Thyroid gland (tissue), 4 donors: ENCODE measurements at regions not wholly inside any gene's neighbourhood (a gene's known extent, or its start where the extent isn't known, plus 50 kb on each side); places are given as distances from the start of the nearest gene placed in this dataset.

Experiments used
- POLR2A ChIP-seq, 2 donors: fragments of 450-650 bp; IDR thresholded peaks; one replicate each; pipeline ENCODE4 v1.6.1; 2017; ENCODE audit warnings: antibody characterized with exemption in 2 of 2, mild to moderate bottlenecking in 2 of 2, moderate library complexity in 1 of 2
- TF ChIP-seq, protein P1 (sequence below), 6 experiments: fragments of 200-600 bp in 3 of 6; fragments of 450-650 bp in 3 of 6; sonication (generic) in 3 of 6; IDR thresholded peaks; one replicate each; pipeline ENCODE4 v1.5.1; 2016 to 2019; ENCODE audit warnings: antibody characterized with exemption in 6 of 6, mild to moderate bottlenecking in 2 of 6, inconsistent platforms in 1 of 6, moderate library complexity in 1 of 6

DNA sequence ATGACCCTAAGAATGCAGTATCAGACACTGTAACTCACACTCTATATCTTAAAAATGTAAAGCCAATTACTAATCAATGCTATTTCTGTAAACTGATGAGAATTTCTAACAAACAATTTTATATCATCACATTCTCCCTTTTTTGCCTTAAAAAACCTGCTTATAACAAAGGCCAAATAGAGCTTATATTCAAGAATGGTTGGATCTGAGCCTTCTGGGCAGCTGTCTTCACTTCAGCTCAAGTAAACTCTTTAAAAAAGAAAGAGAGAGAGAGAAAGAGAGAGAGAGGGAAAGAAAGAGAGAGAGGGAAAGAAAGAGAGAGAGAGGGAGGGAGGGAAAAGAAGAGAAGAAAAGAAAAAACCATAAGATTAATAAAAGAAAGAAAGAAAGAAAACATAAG, 231.8 kb downstream of the KCNE4 start:
- TF ChIP-seq, protein P1, sequence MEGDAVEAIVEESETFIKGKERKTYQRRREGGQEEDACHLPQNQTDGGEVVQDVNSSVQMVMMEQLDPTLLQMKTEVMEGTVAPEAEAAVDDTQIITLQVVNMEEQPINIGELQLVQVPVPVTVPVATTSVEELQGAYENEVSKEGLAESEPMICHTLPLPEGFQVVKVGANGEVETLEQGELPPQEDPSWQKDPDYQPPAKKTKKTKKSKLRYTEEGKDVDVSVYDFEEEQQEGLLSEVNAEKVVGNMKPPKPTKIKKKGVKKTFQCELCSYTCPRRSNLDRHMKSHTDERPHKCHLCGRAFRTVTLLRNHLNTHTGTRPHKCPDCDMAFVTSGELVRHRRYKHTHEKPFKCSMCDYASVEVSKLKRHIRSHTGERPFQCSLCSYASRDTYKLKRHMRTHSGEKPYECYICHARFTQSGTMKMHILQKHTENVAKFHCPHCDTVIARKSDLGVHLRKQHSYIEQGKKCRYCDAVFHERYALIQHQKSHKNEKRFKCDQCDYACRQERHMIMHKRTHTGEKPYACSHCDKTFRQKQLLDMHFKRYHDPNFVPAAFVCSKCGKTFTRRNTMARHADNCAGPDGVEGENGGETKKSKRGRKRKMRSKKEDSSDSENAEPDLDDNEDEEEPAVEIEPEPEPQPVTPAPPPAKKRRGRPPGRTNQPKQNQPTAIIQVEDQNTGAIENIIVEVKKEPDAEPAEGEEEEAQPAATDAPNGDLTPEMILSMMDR (IDR thresholded peaks at IDR 0.05), result no peak
- no peak for TF ChIP-seq POLR2A (IDR thresholded peaks at IDR 0.05)
